GM12864 (cell line): ENCODE measurements at regions not wholly inside any gene's neighbourhood (a gene's known extent, or its start where the extent isn't known, plus 50 kb on each side); places are given as distances from the start of the nearest gene placed in this dataset.

Experiments
- DNase-seq: peaks from one replicate; pipeline ENCODE4 v3.0.0-alpha.2; 2011; ENCODE audit warnings: low read depth
- H3K4me3 ChIP-seq: 2 replicates; pipeline ENCODE4 v1.5.1; 2011; ENCODE audit warnings: mild to moderate bottlenecking, low read depth, low read length, control low read depth
- CTCF ChIP-seq: IDR thresholded peaks from 2 replicates; pipeline ENCODE4 v1.5.1; 2011; ENCODE audit warnings: low read depth, mild to moderate bottlenecking, moderate library complexity, low read length, control low read depth, inconsistent platforms; ENCODE audit errors: missing control alignments

- no peak overlapping the region for H3K4me3 ChIP-seq
- TF ChIP-seq CTCF = no peak
- DNase-seq = no peak
Observed at GRCh38 chr9:134996591-134997530, 79.1 kb upstream of the FCN1 start.

- no peak for DNase-seq
- H3K4me3 ChIP-seq = no peak overlapping the region
- TF ChIP-seq CTCF = no peak
Observed at GRCh38 chr9:135000647-135001245, 83.0 kb upstream of the FCN1 start.

- H3K4me3 ChIP-seq = no peak overlapping the region
- DNase-seq = no peak
- no peak for TF ChIP-seq CTCF
Observed at GRCh38 chr9:135001526-135001925, 83.8 kb upstream of the FCN1 start.

DNA sequence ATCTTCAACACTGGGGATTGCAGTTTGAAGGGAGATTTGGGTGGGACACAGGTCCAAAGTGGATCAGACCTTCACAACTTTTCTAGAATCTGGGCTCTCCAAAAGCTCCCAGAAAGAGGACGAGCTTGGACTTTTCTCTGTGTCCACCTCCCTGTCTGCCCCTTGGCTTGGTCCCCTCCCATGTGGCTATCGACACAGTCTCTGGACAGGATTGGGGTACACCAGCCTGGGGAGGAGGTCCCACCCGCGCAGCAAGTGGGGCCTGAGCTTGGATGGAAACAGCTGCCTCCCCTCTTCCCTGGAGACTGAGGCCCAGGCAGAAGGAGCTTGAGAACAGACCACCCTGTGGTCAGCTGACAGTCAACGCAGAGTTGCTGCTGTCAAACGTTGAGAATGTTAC is 84.6 kb upstream of the FCN1 start:
- DNase-seq = no peak
- no peak overlapping the region for H3K4me3 ChIP-seq
- no peak for TF ChIP-seq CTCF

DNA sequence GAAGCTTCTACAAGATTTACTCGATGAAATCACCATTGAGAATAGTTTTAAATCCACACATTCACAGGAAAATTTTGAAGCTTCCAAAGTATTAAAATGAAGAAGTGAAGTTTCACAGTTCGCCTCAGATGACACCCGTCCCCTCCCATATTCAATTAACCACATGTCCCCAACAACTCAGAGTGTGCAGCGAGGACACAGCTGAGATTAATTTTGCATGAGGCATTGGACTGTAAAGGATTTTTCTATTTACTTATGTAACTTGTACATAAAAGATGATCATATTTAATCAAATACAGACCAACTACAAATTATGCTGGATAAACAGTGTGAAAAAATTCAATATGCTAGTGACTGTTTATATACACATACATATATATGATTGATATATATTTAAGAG is 84.7 kb upstream of the OLFM1 start:
- no peak overlapping the region for H3K4me3 ChIP-seq
- no peak for DNase-seq
- TF ChIP-seq CTCF = no peak

DNA sequence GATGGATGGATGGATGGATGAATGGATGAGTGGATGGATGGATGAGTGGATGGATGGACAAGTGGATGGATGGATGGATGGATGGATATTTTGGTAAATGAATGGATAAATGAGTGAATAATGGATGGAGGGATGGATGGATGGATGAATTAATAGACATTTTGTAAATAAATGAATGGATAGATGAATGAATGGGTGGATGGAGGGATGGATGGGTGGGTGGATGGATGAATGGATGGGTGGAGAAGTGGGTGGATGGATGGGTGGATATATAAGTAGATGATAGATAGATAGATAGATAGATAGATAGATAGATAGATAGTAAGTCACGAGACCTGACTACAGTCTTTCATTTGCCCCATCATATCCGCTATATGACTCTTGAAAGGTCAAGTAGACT is 82.7 kb upstream of the OLFM1 start:
- no peak for TF ChIP-seq CTCF
- H3K4me3 ChIP-seq = no peak overlapping the region
- no peak for DNase-seq
